Stomach smooth muscle (tissue), 2 donors: ENCODE measurements at regions not wholly inside any gene's neighbourhood (a gene's known extent, or its start where the extent isn't known, plus 50 kb on each side); places are given as distances from the start of the nearest gene placed in this dataset.

ENCODE experiments used
- H3K27ac ChIP-seq: one replicate; pipeline ENCODE4 v1.7.0; 2013; ENCODE audit warnings: mild to moderate bottlenecking, low read length, inconsistent platforms
- H3K27me3 ChIP-seq, 2 donors: one replicate each; pipeline ENCODE4 v1.7.0; 2013; ENCODE audit warnings: low read length in 2 of 2; ENCODE audit not compliant: insufficient read depth in 2 of 2, control insufficient read depth in 1 of 2
- H3K36me3 ChIP-seq, 2 donors: one replicate each; pipeline ENCODE4 v1.7.0; 2013; ENCODE audit warnings: low read length in 2 of 2; ENCODE audit not compliant: control insufficient read depth in 2 of 2, insufficient read depth in 2 of 2
- H3K4me1 ChIP-seq: one replicate; pipeline ENCODE4 v1.7.0; 2013; ENCODE audit warnings: low read length; ENCODE audit not compliant: control insufficient read depth, insufficient read depth
- H3K4me3 ChIP-seq, 2 donors: one replicate each; pipeline ENCODE4 v1.7.0; 2013; ENCODE audit warnings: low read length in 2 of 2
- H3K9ac ChIP-seq, 2 donors: one replicate each; pipeline ENCODE4 v1.7.0; 2013; ENCODE audit warnings: low read length in 2 of 2, mild to moderate bottlenecking in 1 of 2
- H3K9me3 ChIP-seq, 2 donors: one replicate each; pipeline ENCODE4 v1.7.0; 2013; ENCODE audit warnings: low read length in 2 of 2; ENCODE audit not compliant: control insufficient read depth in 2 of 2
- donor health status: healthy.
- donor health status: Pancreatic carcinoma.

DNA sequence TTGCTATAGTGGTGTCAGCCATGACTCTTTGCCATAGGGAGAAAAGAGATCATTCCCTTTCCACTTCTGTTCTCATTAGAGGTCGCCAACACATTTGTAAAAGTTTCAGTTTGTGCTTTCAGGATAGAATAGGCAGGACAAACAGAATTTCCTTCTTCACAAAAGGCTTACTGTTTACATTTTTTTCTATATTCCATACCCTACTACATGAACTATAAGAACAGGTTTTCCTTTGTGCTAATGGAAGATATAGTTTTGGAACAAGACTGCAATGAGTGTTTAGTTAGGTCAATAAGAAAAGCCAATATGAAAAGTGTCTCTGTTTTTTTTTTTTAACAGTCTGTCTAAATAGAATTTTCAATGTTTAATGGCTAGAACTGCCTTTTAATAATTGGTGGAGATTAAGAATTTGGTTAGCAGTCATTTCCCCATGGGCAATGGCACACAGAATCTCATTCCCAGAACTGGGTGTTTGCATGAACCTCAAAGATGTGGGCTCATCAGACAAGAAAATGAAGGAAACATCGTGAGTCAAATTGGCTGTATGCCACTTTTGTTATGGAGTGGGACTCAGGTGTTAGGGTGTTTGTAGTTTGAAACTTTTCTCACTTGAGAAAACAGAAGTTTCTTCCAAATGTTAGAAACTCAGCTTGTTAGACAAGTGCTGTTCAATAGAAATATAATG, 75.2 kb upstream of the PRLR start:
- no peaks in the 10 kb centered on the region for H3K9me3 ChIP-seq

DNA sequence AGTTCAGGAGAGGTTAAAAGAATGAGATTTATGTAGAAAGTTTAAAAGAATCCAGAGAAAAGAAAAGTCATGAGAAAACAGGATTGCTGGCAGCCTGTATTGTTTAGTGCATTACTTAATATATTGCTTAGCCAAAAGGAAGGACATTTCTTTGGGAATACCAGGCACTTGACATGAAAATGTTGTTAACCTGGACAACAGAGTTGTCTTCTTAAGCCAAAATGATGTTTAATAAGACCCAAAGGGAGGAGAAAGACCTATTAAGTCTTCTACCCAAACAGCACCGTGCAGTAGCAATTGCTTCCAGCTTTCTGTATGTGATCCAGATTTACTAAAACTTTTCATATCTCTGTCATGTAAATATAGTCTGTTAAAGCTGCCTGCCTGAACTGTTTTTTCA, 74.0 kb upstream of the PRLR start:
- no peaks in the 10 kb centered on the region for H3K9me3 ChIP-seq
- H3K9ac ChIP-seq: no peak overlapping the region
- no peak overlapping the region for H3K4me3 ChIP-seq

More for the DNA sequence above, 75.2 kb upstream of the PRLR start:
- H3K27ac ChIP-seq: no peak overlapping the region
- H3K4me1 ChIP-seq: no peaks in the 10 kb centered on the region
- no peaks in the 10 kb centered on the region for H3K27me3 ChIP-seq
- H3K9ac ChIP-seq: no peak overlapping the region
- no peaks in the 10 kb centered on the region for H3K36me3 ChIP-seq
- H3K4me3 ChIP-seq: no peak overlapping the region

DNA sequence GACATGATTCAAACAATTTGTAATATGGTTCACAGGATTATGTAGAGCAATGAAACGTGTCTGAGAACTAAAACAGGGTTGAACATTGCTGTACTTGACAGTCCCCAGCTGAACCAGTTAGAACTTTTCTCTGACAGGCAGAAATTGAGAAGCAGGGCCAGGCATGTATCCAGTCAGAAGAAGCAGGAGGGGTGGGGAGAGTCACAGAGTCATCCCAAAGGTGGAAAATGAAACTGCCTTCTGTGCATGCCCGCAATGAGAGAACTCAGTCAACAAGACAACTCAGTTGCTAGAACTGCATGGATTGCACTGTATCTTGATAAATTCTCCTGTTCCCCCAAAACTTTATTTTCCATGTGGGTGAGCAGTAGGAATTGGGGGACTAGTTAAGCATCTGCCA, 72.9 kb upstream of the PRLR start:
- H3K27ac ChIP-seq: no peak overlapping the region
- H3K36me3 ChIP-seq: no peaks in the 10 kb centered on the region
- H3K9ac ChIP-seq: no peak overlapping the region
- no peaks in the 10 kb centered on the region for H3K9me3 ChIP-seq
- H3K4me1 ChIP-seq: no peaks in the 10 kb centered on the region
- H3K4me3 ChIP-seq: no peak overlapping the region
- H3K27me3 ChIP-seq: no peaks in the 10 kb centered on the region

More for the DNA sequence above, 74.0 kb upstream of the PRLR start:
- Histone ChIP-seq H3K27ac (no peak overlapping the region), H3K27me3 (no peaks in the 10 kb centered on the region), H3K36me3 (no peaks in the 10 kb centered on the region), H3K4me1 (no peaks in the 10 kb centered on the region)

DNA sequence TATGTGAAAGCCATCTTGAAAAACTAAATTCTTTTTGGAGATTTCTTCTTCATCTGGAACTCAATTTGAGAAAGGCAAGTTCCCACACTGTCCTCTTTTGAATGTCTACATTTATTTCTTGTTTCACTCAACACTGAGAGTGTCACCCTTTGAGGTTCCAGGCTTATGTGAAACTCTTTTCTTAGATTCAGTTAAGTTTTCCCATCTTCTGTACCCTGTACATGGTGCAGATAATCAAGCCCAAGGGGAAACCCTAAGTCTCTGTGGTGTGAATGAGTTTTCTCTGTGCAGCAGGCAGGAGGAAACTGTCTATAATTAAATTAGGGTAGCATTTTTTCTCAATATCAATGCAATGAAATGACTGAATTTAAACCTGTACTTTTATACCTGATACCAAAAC, 72.3 kb upstream of the PRLR start:
- Histone ChIP-seq H3K36me3 (no peaks in the 10 kb centered on the region), H3K27ac (no peak overlapping the region), H3K4me1 (no peaks in the 10 kb centered on the region), H3K27me3 (no peaks in the 10 kb centered on the region), H3K9me3 (no peaks in the 10 kb centered on the region), H3K4me3 (no peak overlapping the region), H3K9ac (no peak overlapping the region)

DNA sequence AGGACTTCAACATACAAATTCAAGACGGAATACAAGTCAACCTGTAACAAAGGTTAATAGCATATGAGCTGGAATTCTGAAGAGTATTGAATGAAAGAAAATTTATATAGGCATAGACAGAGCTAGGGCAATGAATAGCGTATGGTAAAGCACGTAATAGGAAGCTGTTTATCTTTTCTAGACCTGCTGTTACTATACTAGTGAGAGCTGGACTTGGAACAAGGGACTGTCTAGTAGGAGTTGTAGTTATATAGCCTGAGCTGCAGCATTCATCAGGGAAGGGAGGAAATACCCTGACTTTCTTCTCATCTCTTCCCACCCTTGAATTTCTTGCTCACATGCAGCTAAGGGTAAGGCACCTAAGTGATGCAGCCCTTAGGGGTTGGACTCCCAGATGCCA, 67.5 kb upstream of the PRLR start:
- Histone ChIP-seq H3K27me3 (no peaks in the 10 kb centered on the region), H3K36me3 (no peaks in the 10 kb centered on the region)

DNA sequence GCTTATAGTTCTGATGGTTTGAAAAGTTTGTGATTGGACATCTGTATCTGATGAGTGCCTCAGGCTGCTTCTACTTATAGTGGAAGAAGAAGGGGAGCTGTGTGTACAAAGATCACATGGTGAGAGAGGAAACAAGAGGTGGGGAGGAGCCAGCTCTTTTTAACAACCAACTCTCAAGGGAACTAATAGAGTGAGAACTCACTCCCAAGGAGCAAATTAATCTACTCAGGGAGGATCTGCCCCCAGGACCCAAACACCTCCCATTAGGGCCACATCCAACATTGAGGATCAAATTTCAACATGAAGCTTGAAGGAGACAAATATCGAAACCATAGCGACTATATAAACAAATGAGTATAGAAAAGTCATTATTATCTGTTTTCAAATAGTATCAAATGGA, 64.7 kb upstream of the PRLR start:
- H3K27me3 ChIP-seq: no peaks in the 10 kb centered on the region
- H3K9ac ChIP-seq: no peak overlapping the region
- H3K4me3 ChIP-seq: no peak overlapping the region
- no peaks in the 10 kb centered on the region for H3K36me3 ChIP-seq
- H3K4me1 ChIP-seq: no peaks in the 10 kb centered on the region
- H3K27ac ChIP-seq: no peak overlapping the region
- no peaks in the 10 kb centered on the region for H3K9me3 ChIP-seq

More for the DNA sequence above, 67.5 kb upstream of the PRLR start:
- Histone ChIP-seq H3K4me1 (no peaks in the 10 kb centered on the region), H3K9me3 (no peaks in the 10 kb centered on the region), H3K4me3 (no peak overlapping the region), H3K9ac (no peak overlapping the region), H3K27ac (no peak overlapping the region)

DNA sequence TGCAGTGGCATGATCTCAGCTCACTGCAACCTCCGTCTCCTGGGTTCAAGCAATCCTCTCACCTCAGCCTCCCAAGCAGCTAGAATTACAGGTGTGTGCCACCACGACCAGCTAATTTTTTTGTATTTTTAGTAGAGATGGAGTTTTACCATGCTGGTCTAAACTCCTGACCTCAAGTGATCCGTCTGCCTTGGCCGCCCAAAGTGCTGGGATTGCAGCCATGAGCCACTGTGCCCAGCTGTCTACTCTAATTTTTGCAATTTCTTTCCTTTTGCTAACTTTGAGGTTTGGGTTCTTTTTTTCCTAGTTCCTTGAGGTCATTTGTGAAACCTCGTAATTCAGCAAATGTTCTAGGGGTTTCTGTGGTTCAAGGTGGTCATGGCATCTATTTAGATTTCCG, 63.7 kb upstream of the PRLR start:
- Histone ChIP-seq H3K27me3 (no peaks in the 10 kb centered on the region), H3K4me1 (no peaks in the 10 kb centered on the region), H3K4me3 (no peak overlapping the region), H3K9me3 (no peaks in the 10 kb centered on the region), H3K27ac (no peak overlapping the region), H3K36me3 (no peaks in the 10 kb centered on the region), H3K9ac (no peak overlapping the region)

DNA sequence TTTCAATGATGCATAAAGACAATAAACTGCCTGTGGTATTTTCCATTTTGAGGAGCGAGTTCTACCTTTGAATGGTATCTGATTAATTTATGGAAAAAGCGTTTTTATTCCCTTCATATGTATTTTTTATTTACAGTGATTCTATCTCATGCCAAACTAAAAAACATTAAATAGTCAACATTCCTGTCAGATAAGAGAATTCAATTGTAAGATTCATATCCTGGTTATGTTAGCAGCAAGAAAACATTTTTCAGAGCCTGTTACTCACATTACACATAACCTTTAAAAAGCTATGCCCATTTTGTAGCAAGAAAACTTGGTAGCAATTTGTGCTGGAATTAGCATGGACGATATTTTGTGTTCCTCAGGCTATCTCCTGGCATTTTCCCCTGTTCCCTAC, 55.1 kb upstream of the PRLR start:
- no peak overlapping the region for H3K27ac ChIP-seq
- no peaks in the 10 kb centered on the region for H3K27me3 ChIP-seq
- H3K9me3 ChIP-seq: no peaks in the 10 kb centered on the region
- no peaks in the 10 kb centered on the region for H3K36me3 ChIP-seq
- H3K4me1 ChIP-seq: no peaks in the 10 kb centered on the region
- H3K9ac ChIP-seq: no peak overlapping the region
- no peak overlapping the region for H3K4me3 ChIP-seq

DNA sequence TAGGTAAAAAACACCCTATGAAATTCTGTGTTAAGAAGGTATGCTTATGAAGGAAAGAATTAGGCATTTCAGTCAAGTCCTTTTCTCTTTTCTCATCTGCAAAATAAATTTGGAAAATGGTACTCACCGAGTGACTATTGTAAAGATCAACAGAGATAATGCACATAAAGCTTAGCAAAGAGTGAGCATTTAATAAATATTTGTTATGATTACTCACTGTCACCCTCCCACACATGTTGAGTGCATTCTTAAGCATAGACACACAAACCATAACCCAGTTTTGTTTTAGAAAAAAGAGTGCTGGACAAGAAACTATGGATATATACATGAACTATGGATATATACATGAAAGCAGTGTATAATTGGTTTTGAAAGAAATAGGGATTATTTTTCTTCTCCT, 54.7 kb upstream of the PRLR start:
- H3K36me3 ChIP-seq: no peaks in the 10 kb centered on the region
- no peaks in the 10 kb centered on the region for H3K4me1 ChIP-seq
- H3K9me3 ChIP-seq: no peaks in the 10 kb centered on the region
- no peaks in the 10 kb centered on the region for H3K27me3 ChIP-seq
- H3K4me3 ChIP-seq: no peak overlapping the region
- H3K9ac ChIP-seq: no peak overlapping the region
- H3K27ac ChIP-seq: no peak overlapping the region

DNA sequence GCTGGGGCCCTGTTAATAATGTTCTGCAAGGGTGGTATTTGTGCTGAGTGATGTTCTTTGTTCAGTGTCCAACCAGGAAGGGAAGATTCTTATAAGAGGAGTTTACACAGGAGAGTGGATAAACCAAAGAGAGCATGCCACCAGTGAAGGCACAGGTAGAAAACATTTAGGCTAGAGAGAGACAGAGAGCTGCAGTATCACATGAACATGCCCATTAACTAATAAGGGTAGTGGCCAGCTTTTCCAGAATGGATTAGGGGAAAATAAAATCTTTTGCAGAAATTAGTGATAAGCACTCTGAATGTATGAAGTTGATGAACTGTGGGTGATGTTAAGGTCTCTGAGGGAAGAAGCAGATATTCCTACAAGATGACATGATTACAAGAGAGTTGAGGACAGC, 54.1 kb upstream of the PRLR start:
- no peak overlapping the region for H3K4me3 ChIP-seq
- no peaks in the 10 kb centered on the region for H3K27me3 ChIP-seq
- no peaks in the 10 kb centered on the region for H3K4me1 ChIP-seq
- no peaks in the 10 kb centered on the region for H3K9me3 ChIP-seq
- no peaks in the 10 kb centered on the region for H3K36me3 ChIP-seq
- no peak overlapping the region for H3K9ac ChIP-seq
- H3K27ac ChIP-seq: no peak overlapping the region

DNA sequence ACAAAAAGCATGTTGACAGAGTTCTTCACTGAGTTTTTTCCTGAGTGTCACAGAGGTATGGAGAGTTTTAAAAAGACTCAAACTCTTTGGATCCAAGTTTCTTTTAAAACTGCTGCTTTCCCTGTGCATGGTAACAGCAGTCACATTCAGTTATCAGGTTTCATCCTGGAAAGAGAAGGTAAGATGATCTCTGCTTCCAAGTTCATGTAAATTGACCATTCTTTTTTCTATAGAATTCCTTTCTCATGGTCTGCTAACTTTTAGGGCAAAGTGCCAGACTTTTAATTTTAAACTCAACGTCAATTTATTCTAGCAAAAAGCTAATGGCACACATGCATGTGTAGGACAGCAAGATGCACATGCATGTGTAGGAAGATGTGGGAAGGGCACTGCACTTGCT, 52.5 kb upstream of the PRLR start:
- Histone ChIP-seq H3K36me3 (no peaks in the 10 kb centered on the region), H3K4me3 (no peak overlapping the region), H3K9me3 (no peaks in the 10 kb centered on the region)

More for the DNA sequence above, 52.5 kb upstream of the PRLR start:
- Histone ChIP-seq H3K27ac (no peak overlapping the region), H3K27me3 (no peaks in the 10 kb centered on the region), H3K4me1 (no peaks in the 10 kb centered on the region), H3K9ac (no peak overlapping the region)
